Right lobe of liver (tissue), 4 donors: ENCODE measurements at regions not wholly inside any gene's neighbourhood (a gene's known extent, or its start where the extent isn't known, plus 50 kb on each side); places are given as distances from the start of the nearest gene placed in this dataset.

Source experiments
- CTCF ChIP-seq, 4 donors: fragments of 200-600 bp in 3 of 4; fragments of 450-650 bp in 1 of 4; IDR thresholded peaks; one replicate each; pipeline versions ENCODE4 v1.5.1 to v1.8.0; 2016 to 2022; ENCODE audit warnings: antibody characterized with exemption in 4 of 4, mild to moderate bottlenecking in 2 of 4
- POLR2A ChIP-seq: fragments of 450-650 bp; IDR thresholded peaks from one replicate; pipeline ENCODE4 v1.6.1; 2017; ENCODE audit warnings: antibody characterized with exemption, mild to moderate bottlenecking
- donor health status: DM: no; HTN: no; CAD: no.
- donor health status: DM: no; HTN: no; CAD: no.
- donor health status: DM: no; HTN: yes; CAD: no.

GRCh38 chr5:25362799-25363198, 718.0 kb upstream of the CDH10 start:
- no peak for TF ChIP-seq POLR2A
- no peak for TF ChIP-seq CTCF (IDR thresholded peaks at IDR 0.05)
